ENCODE measurements at regions not wholly inside any gene's neighbourhood (a gene's known extent, or its start where the extent isn't known, plus 50 kb on each side); places are given as distances from the start of the nearest gene placed in this dataset.

DNA sequence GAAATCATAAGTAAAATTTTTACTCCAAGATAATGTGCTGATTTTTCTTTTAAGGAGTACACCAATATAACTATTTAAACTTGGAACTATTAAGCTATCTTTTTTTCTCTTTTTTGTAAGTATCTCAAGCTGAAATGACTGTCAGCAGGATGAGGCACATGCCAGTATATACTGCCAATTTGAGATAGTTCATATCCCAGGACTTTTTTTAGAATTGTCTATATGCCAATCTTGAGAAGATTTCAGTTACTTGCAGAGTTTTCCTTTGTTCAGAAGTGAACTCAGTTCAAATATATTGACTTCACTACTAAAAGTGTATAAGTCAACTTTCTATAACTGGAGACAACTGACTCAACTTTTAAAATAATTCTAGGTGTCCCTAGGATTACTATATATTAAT lies 181.7 kb upstream of the ZNF717 start:
- DNase-seq (ENCODE audit: low spot score), result no peak
- H3K27ac ChIP-seq, result no peak overlapping the region
- no peaks in the 10 kb centered on the region for H3K4me1 ChIP-seq
- TF ChIP-seq, protein P1, sequence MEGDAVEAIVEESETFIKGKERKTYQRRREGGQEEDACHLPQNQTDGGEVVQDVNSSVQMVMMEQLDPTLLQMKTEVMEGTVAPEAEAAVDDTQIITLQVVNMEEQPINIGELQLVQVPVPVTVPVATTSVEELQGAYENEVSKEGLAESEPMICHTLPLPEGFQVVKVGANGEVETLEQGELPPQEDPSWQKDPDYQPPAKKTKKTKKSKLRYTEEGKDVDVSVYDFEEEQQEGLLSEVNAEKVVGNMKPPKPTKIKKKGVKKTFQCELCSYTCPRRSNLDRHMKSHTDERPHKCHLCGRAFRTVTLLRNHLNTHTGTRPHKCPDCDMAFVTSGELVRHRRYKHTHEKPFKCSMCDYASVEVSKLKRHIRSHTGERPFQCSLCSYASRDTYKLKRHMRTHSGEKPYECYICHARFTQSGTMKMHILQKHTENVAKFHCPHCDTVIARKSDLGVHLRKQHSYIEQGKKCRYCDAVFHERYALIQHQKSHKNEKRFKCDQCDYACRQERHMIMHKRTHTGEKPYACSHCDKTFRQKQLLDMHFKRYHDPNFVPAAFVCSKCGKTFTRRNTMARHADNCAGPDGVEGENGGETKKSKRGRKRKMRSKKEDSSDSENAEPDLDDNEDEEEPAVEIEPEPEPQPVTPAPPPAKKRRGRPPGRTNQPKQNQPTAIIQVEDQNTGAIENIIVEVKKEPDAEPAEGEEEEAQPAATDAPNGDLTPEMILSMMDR (IDR thresholded peaks at IDR 0.05), result no peak
- peaks cover 0 to 7% of the 10 kb centered on the region in 2 donors for H3K9me3 ChIP-seq
- H3K36me3 ChIP-seq, result no peaks in the 10 kb centered on the region
- H3K4me3 ChIP-seq, result no peak overlapping the region
- H3K27me3 ChIP-seq, result no peaks in the 10 kb centered on the region

DNA sequence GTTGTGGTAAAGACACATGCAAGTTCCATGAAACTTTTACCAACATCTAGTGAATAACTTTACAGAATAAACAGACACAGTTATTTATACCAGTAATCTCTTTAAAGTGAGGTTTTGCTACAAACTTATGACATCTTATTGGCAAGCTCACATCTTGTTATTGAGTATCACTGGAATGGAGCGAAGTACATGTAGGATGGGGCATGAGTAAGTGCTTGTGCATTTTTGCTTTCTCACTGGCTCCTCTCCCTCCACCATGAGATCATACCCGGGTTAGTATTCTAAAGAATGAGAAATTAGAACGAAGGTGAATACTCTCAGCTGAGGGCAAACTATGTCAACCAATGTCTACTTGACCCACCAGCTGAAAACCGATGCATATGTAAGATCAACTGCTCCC lies 193.3 kb upstream of the ZNF717 start:
- no peak overlapping the region for H3K4me3 ChIP-seq
- no peak overlapping the region for H3K27ac ChIP-seq
- no peak for DNase-seq (ENCODE audit: low spot score)
- TF ChIP-seq, protein P1 (IDR thresholded peaks at IDR 0.05), result no peak
- H3K27me3 ChIP-seq, result no peaks in the 10 kb centered on the region
- no peaks in the 10 kb centered on the region for H3K36me3 ChIP-seq
- peaks cover 0 to 4% of the 10 kb centered on the region in 2 donors for H3K9me3 ChIP-seq
- H3K4me1 ChIP-seq, result no peaks in the 10 kb centered on the region

DNA sequence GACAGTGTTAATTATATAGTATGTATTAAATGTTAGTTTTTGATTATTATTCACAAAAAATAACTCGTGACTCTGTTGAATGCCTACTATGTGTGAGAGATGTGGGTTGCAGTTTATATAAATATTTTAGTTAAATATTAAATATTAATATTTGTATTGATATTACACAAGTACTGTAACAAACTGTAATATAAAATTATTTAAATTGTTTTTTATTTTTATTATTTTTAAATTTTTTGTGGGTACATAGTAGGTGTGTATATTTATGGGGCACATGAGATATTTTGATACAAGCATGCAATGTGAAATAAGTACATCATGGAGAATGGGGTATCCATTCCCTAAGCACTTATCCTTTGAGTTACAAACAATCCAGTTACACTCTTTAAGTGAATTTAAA lies 196.1 kb upstream of the ZNF717 start:
- Histone ChIP-seq H3K4me3 (no peak overlapping the region), H3K4me1 (no peaks in the 10 kb centered on the region), H3K27ac (no peak overlapping the region), H3K9me3 (no peaks in the 10 kb centered on the region), H3K27me3 (no peaks in the 10 kb centered on the region), H3K36me3 (no peaks in the 10 kb centered on the region)
- TF ChIP-seq, protein P1 (IDR thresholded peaks at IDR 0.05), result no peak
- DNase-seq (ENCODE audit: low spot score), result no peak

DNA sequence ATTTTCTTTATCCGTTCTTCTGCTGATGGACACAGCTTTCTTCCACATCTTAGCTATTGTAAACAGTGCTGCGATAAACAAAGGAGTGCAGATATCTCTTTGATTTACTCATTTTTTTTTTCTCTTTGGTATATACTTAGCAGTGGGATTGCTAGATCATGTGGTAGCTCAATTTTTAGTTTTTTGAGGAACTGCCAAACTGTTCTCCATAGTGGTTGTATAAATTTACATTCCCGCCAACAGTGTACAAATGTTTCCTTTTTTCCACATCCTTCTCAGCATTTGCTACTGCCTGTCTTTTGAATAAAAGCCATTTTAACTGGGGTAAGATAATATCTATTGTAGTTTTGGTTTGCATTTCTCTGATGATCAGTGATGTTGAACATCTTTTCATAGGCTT lies 196.8 kb upstream of the ZNF717 start:
- Histone ChIP-seq H3K4me3 (no peak overlapping the region), H3K4me1 (no peaks in the 10 kb centered on the region), H3K27ac (no peak overlapping the region), H3K36me3 (no peaks in the 10 kb centered on the region), H3K9me3 (no peaks in the 10 kb centered on the region), H3K27me3 (no peaks in the 10 kb centered on the region)
- no peak for DNase-seq (ENCODE audit: low spot score)
- TF ChIP-seq, protein P1 (IDR thresholded peaks at IDR 0.05), result no peak

DNA sequence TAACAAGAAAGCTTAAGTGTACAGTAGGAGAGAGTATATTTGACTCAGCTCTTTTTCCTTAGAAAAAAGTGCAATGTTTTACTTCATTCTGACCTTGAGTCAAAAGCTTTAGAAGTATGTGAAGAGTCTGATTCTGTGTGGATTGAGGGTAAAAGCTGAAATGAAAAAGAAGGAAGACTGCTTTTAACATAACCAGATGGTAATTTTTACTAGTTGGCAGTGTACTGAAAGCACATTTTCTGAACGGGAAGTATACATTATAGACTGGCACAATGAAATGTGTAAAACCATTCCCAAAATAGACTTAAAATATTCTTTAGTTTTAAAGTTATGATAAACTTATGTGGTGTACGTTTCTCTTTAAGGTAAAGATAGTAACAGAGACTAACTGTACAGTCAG lies 197.8 kb upstream of the ZNF717 start:
- H3K4me3 ChIP-seq, result no peak overlapping the region
- H3K27me3 ChIP-seq, result no peaks in the 10 kb centered on the region
- no peaks in the 10 kb centered on the region for H3K36me3 ChIP-seq
- no peak for DNase-seq (ENCODE audit: low spot score)
- no peaks in the 10 kb centered on the region for H3K4me1 ChIP-seq
- H3K27ac ChIP-seq, result no peak overlapping the region
- TF ChIP-seq, protein P1 (IDR thresholded peaks at IDR 0.05), result no peak
- H3K9me3 ChIP-seq, result no peaks in the 10 kb centered on the region

DNA sequence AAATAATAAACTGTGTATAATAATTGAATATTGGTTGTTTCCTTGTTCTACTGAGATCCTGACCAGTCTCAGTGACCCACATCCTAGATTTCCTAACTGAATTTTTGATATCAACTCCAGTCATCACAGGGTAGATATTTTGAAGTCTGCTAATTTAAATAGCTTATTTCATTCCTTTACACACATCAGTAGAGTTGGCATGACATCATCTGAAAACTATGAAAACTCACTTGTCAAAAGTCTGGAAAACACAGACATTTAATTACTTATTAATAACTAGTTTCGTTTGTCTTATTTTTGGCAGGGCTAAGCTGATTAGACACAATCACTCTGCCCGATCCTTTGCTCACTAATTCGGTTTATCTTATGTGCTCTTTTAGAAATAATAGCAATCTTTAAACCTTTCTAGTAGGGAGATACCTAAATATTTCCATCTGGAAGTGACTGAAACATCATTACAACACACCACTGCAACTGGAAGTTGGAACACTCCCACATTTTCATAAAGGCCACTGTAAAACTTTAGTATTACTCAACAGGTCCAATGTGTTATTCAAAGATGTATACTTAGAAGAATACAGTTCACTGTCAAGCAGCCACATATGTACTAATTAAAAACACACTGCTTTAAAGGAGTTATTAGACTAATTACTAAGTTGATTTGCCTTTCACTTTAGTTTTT lies 198.4 kb upstream of the ZNF717 start:
- Histone ChIP-seq H3K27me3 (no peaks in the 10 kb centered on the region), H3K4me1 (no peaks in the 10 kb centered on the region), H3K36me3 (no peaks in the 10 kb centered on the region), H3K4me3 (no peak overlapping the region), H3K9me3 (no peaks in the 10 kb centered on the region), H3K27ac (no peak overlapping the region)
- TF ChIP-seq, protein P1 (IDR thresholded peaks at IDR 0.05), result no peak
- no peak for DNase-seq (ENCODE audit: low spot score)
